Vagina (tissue), 2 donors: ENCODE measurements at regions not wholly inside any gene's neighbourhood (a gene's known extent, or its start where the extent isn't known, plus 50 kb on each side); places are given as distances from the start of the nearest gene placed in this dataset.

Experiments
- DNase-seq, 2 donors: peaks; one replicate each; pipeline ENCODE4 v3.0.0-alpha.2; 2017; ENCODE audit errors: extremely low spot score in 2 of 2
- H3K27ac ChIP-seq: fragments of 200-600 bp; sonication (generic); one replicate; pipeline ENCODE4 v1.5.1; 2019
- H3K27me3 ChIP-seq: fragments of 200-600 bp; sonication (generic); one replicate; pipeline ENCODE4 v1.5.1; 2019
- H3K36me3 ChIP-seq, 2 donors: fragments of 200-600 bp; sonication (generic); one replicate each; pipeline ENCODE4 v1.5.1; 2017 to 2019
- H3K4me1 ChIP-seq: fragments of 200-600 bp; sonication (generic); one replicate; pipeline ENCODE4 v1.5.1; 2019
- H3K4me3 ChIP-seq, 2 donors: fragments of 200-600 bp; sonication (generic); 1 replicate in 1 of 2; 2 replicates in 1 of 2; pipeline ENCODE4 v1.5.1; 2016 to 2019
- H3K9me3 ChIP-seq: fragments of 200-600 bp; sonication (generic); one replicate; pipeline ENCODE4 v1.5.1; 2019
- CTCF ChIP-seq, 3 experiments: fragments of 450-650 bp in 2 of 3; fragments of 200-600 bp in 1 of 3; sonication (generic) in 1 of 3; IDR thresholded peaks; one replicate each; pipeline ENCODE4 v1.5.1; 2017 to 2019; ENCODE audit warnings: antibody characterized with exemption in 3 of 3, mild to moderate bottlenecking in 2 of 3, moderate library complexity in 2 of 3
- POLR2A ChIP-seq, 2 donors: fragments of 450-650 bp; IDR thresholded peaks; one replicate each; pipeline ENCODE4 v1.6.1; 2017; ENCODE audit warnings: antibody characterized with exemption in 2 of 2, mild to moderate bottlenecking in 2 of 2, moderate library complexity in 2 of 2
- POLR2AphosphoS5 ChIP-seq, 2 donors: sonication (generic); formaldehyde crosslinking; IDR thresholded peaks; one replicate each; pipeline ENCODE4 v1.9.0; 2017; ENCODE audit warnings: antibody characterized with exemption in 2 of 2, mild to moderate bottlenecking in 2 of 2, low read depth in 1 of 2; ENCODE audit not compliant: insufficient read depth in 1 of 2
- intact Hi-C: fragments of 100-400 bp; cut with DNase I; formaldehyde crosslinking; loops from one replicate; pipeline ENCODE4 v1.15.1; 2023

DNA sequence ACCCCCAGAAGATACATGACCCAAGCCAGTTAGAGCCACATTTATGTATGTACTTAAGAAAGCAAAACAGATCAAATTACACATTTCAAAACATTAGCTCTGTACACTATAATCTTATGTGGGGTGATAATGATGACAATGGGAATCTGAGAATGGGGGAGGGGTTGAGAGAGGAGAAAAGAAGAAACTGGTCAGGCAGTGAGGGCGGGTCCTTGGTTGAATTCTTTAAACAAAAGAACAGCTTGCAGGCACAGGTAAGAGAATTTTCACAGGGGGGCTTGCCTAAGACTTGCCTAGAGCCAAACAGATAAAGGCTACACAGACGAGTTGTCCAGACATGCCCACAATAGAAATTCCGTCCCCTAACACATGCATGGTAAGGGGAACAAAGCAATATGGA is 76.8 kb upstream of the PTER start:
- no peaks in the 10 kb centered on the region for H3K9me3 ChIP-seq
- TF ChIP-seq POLR2AphosphoS5 (IDR thresholded peaks at IDR 0.05; ENCODE audit: insufficient read depth in 1 of 2, low read depth in 1 of 2) (no peak), CTCF (IDR thresholded peaks at IDR 0.05) (no peak), POLR2A (IDR thresholded peaks at IDR 0.05) (no peak)

DNA sequence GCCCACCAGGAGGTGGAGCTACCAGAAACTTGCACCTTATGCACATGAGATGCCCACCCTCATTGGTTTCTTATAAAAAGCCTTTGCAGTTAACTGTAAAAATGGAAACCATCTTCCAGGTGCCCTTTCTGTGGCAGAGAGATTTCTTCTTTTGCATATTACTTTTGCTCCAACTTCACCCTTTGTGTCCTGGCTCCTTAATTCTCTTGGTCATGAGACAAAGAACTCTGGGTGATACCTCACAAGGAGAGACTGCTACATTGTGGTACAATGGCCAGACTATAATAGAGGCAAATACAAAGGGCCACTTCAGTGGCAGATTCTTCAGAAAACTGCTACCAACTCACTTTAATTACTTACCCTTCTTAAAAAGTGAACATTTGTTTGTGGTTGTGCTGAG is 76.4 kb upstream of the PTER start:
- Histone ChIP-seq H3K9me3 (no peaks in the 10 kb centered on the region), H3K27ac (no peak overlapping the region), H3K4me3 (no peak overlapping the region), H3K36me3 (no peaks in the 10 kb centered on the region), H3K27me3 (no peaks in the 10 kb centered on the region), H3K4me1 (no peaks in the 10 kb centered on the region)
- intact Hi-C loops = no loop called here
- DNase-seq = no peak
- no peak for TF ChIP-seq POLR2A (IDR thresholded peaks at IDR 0.05)
- TF ChIP-seq POLR2AphosphoS5 (IDR thresholded peaks at IDR 0.05; ENCODE audit: insufficient read depth in 1 of 2, low read depth in 1 of 2) = no peak
- TF ChIP-seq CTCF (IDR thresholded peaks at IDR 0.05) = no peak

More for the DNA sequence above, 76.8 kb upstream of the PTER start:
- Histone ChIP-seq H3K4me3 (no peak overlapping the region), H3K36me3 (no peaks in the 10 kb centered on the region), H3K27me3 (no peaks in the 10 kb centered on the region), H3K27ac (no peak overlapping the region), H3K4me1 (no peaks in the 10 kb centered on the region)
- intact Hi-C loops = no loop called here
- DNase-seq = no peak

- H3K9me3 ChIP-seq = no peaks in the 10 kb centered on the region
- H3K27me3 ChIP-seq = no peaks in the 10 kb centered on the region
- TF ChIP-seq POLR2A (IDR thresholded peaks at IDR 0.05) (no peak), POLR2AphosphoS5 (IDR thresholded peaks at IDR 0.05; ENCODE audit: insufficient read depth in 1 of 2, low read depth in 1 of 2) (no peak), CTCF (IDR thresholded peaks at IDR 0.05) (no peak)
- no peak for DNase-seq
- H3K4me1 ChIP-seq = no peaks in the 10 kb centered on the region
- intact Hi-C loops = no loop called here
- no peak overlapping the region for H3K4me3 ChIP-seq
- no peak overlapping the region for H3K27ac ChIP-seq
- no peaks in the 10 kb centered on the region for H3K36me3 ChIP-seq
Observed at GRCh38 chr10:16361086-16361485, 75.7 kb upstream of the PTER start.

GRCh38 chr10:16363741-16364140 is 73.1 kb upstream of the PTER start:
- no peaks in the 10 kb centered on the region for H3K27me3 ChIP-seq
- intact Hi-C loops = no loop called here
- H3K9me3 ChIP-seq = no peaks in the 10 kb centered on the region
- no peaks in the 10 kb centered on the region for H3K36me3 ChIP-seq
- no peak overlapping the region for H3K27ac ChIP-seq
- no peak for TF ChIP-seq POLR2A (IDR thresholded peaks at IDR 0.05)
- TF ChIP-seq CTCF (IDR thresholded peaks at IDR 0.05) = no peak
- no peak for TF ChIP-seq POLR2AphosphoS5 (IDR thresholded peaks at IDR 0.05; ENCODE audit: insufficient read depth in 1 of 2, low read depth in 1 of 2)
- peak; percentile 6 to 20 for DNase-seq
- H3K4me1 ChIP-seq = no peaks in the 10 kb centered on the region
- no peak overlapping the region for H3K4me3 ChIP-seq

DNA sequence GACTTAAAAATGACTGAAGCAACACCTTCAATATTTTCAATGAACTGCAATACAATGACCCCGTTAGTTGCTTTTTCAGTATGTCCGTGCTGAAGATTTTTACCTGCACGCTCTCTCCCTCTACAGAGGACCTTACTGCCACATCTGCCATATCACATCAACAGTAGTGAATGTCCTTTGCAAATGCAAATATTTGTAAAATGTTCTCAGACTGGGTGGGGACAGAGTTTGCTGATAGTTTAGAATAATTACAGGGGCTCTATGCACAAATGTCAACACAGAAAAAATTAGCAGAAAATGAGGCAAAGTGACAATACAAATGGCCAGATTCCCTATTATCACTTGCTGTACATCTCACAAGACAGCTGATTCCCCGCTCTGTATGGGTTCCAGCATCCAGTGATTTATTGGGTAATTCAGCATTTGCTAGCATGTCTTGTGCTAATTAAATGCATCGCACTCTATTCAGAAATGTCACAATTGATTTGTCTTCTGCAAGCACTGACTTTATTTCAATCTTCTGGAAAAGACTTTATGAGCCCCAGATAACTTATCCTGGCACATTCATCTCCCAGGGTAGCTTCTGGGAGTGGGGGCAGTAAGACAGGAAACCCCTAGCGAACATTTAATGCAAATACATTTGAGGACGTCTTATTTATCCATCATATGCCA is 69.1 kb upstream of the PTER start:
- no peaks in the 10 kb centered on the region for H3K4me1 ChIP-seq
- no peak for DNase-seq
- intact Hi-C loops = no loop called here
- no peak overlapping the region for H3K4me3 ChIP-seq
- H3K36me3 ChIP-seq = no peaks in the 10 kb centered on the region
- TF ChIP-seq CTCF (IDR thresholded peaks at IDR 0.05) (no peak), POLR2A (IDR thresholded peaks at IDR 0.05) (no peak), POLR2AphosphoS5 (IDR thresholded peaks at IDR 0.05; ENCODE audit: insufficient read depth in 1 of 2, low read depth in 1 of 2) (no peak)
- H3K27ac ChIP-seq = no peak overlapping the region
- H3K9me3 ChIP-seq = no peaks in the 10 kb centered on the region
- H3K27me3 ChIP-seq = no peaks in the 10 kb centered on the region
